Colonic mucosa (tissue), 4 donors: ENCODE measurements at regions not wholly inside any gene's neighbourhood (a gene's known extent, or its start where the extent isn't known, plus 50 kb on each side); places are given as distances from the start of the nearest gene placed in this dataset.

Source experiments
- DNase-seq: peaks from one replicate; pipeline ENCODE4 v3.0.0-alpha.2; 2020
- H3K27ac ChIP-seq: fragments of 200-600 bp; one replicate; pipeline ENCODE4 v1.8.0; 2021
- H3K27me3 ChIP-seq: fragments of 200-600 bp; one replicate; pipeline ENCODE4 v1.8.0; 2021
- H3K36me3 ChIP-seq: fragments of 200-600 bp; one replicate; pipeline ENCODE4 v1.8.0; 2021
- H3K4me1 ChIP-seq: fragments of 200-600 bp; one replicate; pipeline ENCODE4 v1.8.0; 2021; ENCODE audit warnings: mild to moderate bottlenecking
- H3K4me3 ChIP-seq: fragments of 200-600 bp; one replicate; pipeline ENCODE4 v1.8.0; 2021
- H3K9ac ChIP-seq, 2 donors: one replicate each; pipeline ENCODE4 v1.7.0; 2013; ENCODE audit warnings: control low read depth in 2 of 2, low read depth in 2 of 2, low read length in 2 of 2
- H3K9me3 ChIP-seq: fragments of 200-600 bp; one replicate; pipeline ENCODE4 v1.8.0; 2021
- intact Hi-C: fragments of 100-400 bp; cut with DNase I; formaldehyde crosslinking; loops from one replicate; pipeline ENCODE4 v1.14.1; 2022
- TF ChIP-seq, protein P1 (sequence below): fragments of 200-600 bp; IDR thresholded peaks from one replicate; pipeline ENCODE4 v1.8.0; 2022; ENCODE audit warnings: antibody characterized with exemption, mild to moderate bottlenecking
- donor health status: healthy.
- donor health status: DM: no; HTN: no; CAD: no.
- donor health status: DM: no; HTN: no; CAD: no.

DNA sequence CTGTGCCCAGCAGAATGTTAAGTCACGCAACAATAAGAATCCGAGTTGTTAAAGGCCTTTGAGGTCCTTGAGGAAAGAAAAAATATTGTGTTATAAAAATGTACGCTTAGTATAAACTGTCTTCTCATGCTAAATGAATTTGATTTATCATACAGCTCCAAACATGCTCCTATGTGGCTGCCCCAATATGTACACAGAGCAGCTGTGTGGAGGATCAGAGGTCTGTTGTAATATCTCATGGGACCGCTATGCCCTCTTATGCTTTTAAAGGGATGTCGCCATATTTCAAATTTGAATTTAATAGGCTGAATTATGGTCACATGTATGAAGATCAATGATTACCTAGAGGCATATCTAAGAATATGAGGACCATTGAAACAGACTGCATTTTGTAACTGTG is 90.2 kb downstream of the SLC5A7 start:
- H3K36me3 ChIP-seq = no peaks in the 10 kb centered on the region
- H3K9me3 ChIP-seq = no peaks in the 10 kb centered on the region
- TF ChIP-seq, protein P1, sequence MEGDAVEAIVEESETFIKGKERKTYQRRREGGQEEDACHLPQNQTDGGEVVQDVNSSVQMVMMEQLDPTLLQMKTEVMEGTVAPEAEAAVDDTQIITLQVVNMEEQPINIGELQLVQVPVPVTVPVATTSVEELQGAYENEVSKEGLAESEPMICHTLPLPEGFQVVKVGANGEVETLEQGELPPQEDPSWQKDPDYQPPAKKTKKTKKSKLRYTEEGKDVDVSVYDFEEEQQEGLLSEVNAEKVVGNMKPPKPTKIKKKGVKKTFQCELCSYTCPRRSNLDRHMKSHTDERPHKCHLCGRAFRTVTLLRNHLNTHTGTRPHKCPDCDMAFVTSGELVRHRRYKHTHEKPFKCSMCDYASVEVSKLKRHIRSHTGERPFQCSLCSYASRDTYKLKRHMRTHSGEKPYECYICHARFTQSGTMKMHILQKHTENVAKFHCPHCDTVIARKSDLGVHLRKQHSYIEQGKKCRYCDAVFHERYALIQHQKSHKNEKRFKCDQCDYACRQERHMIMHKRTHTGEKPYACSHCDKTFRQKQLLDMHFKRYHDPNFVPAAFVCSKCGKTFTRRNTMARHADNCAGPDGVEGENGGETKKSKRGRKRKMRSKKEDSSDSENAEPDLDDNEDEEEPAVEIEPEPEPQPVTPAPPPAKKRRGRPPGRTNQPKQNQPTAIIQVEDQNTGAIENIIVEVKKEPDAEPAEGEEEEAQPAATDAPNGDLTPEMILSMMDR = no peak
- no peak overlapping the region for H3K9ac ChIP-seq
- H3K27me3 ChIP-seq = no peaks in the 10 kb centered on the region
- DNase-seq = no peak
- intact Hi-C loops = no loop called here
- no peaks in the 10 kb centered on the region for H3K4me1 ChIP-seq
- no peak overlapping the region for H3K4me3 ChIP-seq
- no peak overlapping the region for H3K27ac ChIP-seq

DNA sequence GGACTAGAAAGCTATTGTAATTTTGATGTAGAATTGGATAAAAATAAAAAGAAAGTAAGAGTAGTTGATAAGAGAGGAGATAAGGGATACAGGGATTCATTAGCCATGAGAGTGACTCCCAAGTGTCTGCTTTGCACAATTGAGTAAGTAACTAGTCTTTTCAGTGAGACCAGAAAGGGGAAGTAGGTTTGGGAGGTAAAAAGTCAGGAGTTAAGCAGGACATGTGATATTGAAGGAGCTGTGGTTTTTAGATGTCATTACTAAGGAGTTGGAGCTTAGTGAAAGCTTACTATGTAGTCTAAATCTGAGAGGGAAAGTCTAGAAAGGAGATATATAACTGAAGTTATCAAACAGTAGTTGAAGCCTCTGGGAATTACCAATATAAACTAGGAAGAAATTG is 93.4 kb downstream of the SLC5A7 start:
- no peak for DNase-seq
- Histone ChIP-seq H3K4me1 (no peaks in the 10 kb centered on the region), H3K27me3 (no peaks in the 10 kb centered on the region), H3K9me3 (no peaks in the 10 kb centered on the region), H3K27ac (no peak overlapping the region), H3K9ac (no peak overlapping the region), H3K36me3 (no peaks in the 10 kb centered on the region), H3K4me3 (no peak overlapping the region)
- intact Hi-C loops = no loop called here
- TF ChIP-seq, protein P1 = no peak

- H3K9me3 ChIP-seq = no peaks in the 10 kb centered on the region
- no peak for DNase-seq
- no peaks in the 10 kb centered on the region for H3K27me3 ChIP-seq
- H3K4me1 ChIP-seq = no peaks in the 10 kb centered on the region
- no peak overlapping the region for H3K9ac ChIP-seq
- H3K4me3 ChIP-seq = no peak overlapping the region
- H3K36me3 ChIP-seq = no peaks in the 10 kb centered on the region
- intact Hi-C loops = no loop called here
- H3K27ac ChIP-seq = no peak overlapping the region
- TF ChIP-seq, protein P1 = no peak
Measured at GRCh38 chr2:108080177-108080576, 93.9 kb downstream of the SLC5A7 start.

DNA sequence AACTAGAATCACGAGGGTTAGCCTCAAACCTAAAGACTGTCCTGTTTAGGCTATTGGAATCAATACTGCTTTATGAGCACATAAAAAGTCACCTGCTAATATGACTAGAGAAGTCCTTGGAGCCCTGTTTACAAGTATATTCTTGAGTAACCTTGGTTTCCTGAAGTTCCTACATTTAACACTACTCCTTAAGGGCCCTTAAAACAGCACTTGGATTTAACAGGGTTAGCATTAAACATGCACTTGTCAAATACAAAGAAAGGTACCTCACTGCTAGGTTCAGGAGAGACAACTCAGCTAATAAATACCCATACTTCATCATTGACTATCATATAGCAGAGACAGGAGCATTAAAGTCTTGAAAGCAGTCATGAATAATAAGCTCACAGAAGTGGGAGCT is 96.7 kb downstream of the SLC5A7 start:
- H3K9me3 ChIP-seq = no peaks in the 10 kb centered on the region
- DNase-seq = no peak
- intact Hi-C loops = no loop called here
- no peaks in the 10 kb centered on the region for H3K27me3 ChIP-seq
- no peaks in the 10 kb centered on the region for H3K4me1 ChIP-seq
- no peaks in the 10 kb centered on the region for H3K36me3 ChIP-seq
- TF ChIP-seq, protein P1 = no peak
- H3K4me3 ChIP-seq = no peak overlapping the region
- no peak overlapping the region for H3K27ac ChIP-seq
- H3K9ac ChIP-seq = no peak overlapping the region

DNA sequence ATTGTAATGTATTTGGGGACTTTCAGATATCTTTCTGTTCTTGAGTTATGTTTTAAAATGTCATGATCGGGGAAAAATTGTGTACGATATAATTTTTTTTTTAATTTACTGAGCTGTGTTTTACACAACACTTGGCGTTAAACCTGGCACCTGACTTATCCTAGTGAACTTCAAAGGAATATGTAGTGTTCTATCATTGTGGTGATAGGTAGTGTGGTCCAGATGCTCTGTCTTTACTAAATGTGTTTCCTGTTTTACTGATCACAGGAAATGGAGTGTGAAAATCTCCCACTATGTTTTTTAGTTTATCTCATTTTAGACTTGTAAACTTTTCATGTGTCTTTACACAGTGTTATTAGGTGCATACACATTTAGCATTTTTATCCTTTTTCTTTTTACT is 98.0 kb downstream of the SLC5A7 start:
- intact Hi-C loops = no loop called here
- no peaks in the 10 kb centered on the region for H3K4me1 ChIP-seq
- no peak overlapping the region for H3K9ac ChIP-seq
- H3K9me3 ChIP-seq = no peaks in the 10 kb centered on the region
- H3K36me3 ChIP-seq = no peaks in the 10 kb centered on the region
- TF ChIP-seq, protein P1 = no peak
- no peak for DNase-seq
- no peak overlapping the region for H3K4me3 ChIP-seq
- no peak overlapping the region for H3K27ac ChIP-seq
- no peaks in the 10 kb centered on the region for H3K27me3 ChIP-seq

DNA sequence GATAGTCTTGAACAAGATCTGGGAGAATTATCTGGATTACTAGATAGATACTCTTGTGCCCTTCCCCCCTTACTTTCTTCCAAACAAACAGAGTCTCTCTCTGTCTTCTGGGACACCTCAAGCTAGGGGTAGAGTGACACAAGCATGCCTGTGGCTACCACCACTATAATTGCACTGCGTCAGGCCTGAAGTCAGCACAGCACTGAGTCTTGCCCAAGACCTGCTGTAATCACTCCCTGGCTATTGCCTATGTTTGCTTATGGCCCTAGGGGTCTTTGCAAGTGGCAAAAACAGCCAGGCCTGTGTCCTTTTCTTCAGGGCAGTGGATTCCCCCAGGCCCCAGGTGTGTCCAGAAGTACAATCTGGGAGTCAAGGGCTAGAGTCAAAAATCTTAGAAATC is 106.6 kb downstream of the SLC5A7 start:
- no peak overlapping the region for H3K9ac ChIP-seq
- no peaks in the 10 kb centered on the region for H3K36me3 ChIP-seq
- TF ChIP-seq, protein P1 = no peak
- DNase-seq = no peak
- H3K4me3 ChIP-seq = no peak overlapping the region
- H3K4me1 ChIP-seq = no peaks in the 10 kb centered on the region
- no peaks in the 10 kb centered on the region for H3K27me3 ChIP-seq
- H3K9me3 ChIP-seq = no peaks in the 10 kb centered on the region
- intact Hi-C loops = no loop called here
- H3K27ac ChIP-seq = no peak overlapping the region
